ENCODE measurements at regions not wholly inside any gene's neighbourhood (a gene's known extent, or its start where the extent isn't known, plus 50 kb on each side); places are given as distances from the start of the nearest gene placed in this dataset.
A peak's percentile ranks its signal among the peaks of the same experiment; 100 is the strongest.

DNA sequence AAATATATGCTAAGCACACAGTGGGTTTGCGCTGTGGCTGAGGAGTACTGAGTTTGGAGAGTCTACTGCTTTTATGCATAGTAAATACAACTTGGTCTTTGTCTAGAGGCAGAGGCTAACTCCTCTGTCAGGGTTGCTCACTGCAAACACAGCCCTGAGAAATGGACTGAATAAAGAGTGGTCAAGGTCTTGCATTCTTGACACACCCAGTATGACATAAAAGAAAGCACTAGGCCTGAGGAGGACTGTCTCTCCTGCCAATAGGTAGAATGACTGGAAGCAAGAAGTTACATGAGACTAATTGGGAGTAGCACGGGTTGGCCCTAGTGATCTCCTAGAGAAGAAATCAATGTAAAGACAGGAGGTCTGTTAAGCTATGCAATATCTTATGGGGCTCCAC lies 367.2 kb upstream of the B3GALT2 start:
- Mint-ChIP-seq H3K36me3 (ENCODE audit: low read depth) (no peaks in the 10 kb centered on the region), H3K27ac (no peak overlapping the region), H3K27me3 (ENCODE audit: low read depth, poor library complexity) (peaks cover 3% of the 10 kb centered on the region), H3K4me3 (no peak overlapping the region), H3K4me1 (no peaks in the 10 kb centered on the region), H3K9me3 (no peaks in the 10 kb centered on the region)
- no peak for DNase-seq
- TF ChIP-seq, protein P1, sequence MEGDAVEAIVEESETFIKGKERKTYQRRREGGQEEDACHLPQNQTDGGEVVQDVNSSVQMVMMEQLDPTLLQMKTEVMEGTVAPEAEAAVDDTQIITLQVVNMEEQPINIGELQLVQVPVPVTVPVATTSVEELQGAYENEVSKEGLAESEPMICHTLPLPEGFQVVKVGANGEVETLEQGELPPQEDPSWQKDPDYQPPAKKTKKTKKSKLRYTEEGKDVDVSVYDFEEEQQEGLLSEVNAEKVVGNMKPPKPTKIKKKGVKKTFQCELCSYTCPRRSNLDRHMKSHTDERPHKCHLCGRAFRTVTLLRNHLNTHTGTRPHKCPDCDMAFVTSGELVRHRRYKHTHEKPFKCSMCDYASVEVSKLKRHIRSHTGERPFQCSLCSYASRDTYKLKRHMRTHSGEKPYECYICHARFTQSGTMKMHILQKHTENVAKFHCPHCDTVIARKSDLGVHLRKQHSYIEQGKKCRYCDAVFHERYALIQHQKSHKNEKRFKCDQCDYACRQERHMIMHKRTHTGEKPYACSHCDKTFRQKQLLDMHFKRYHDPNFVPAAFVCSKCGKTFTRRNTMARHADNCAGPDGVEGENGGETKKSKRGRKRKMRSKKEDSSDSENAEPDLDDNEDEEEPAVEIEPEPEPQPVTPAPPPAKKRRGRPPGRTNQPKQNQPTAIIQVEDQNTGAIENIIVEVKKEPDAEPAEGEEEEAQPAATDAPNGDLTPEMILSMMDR (IDR thresholded peaks at IDR 0.05), result no peak

DNA sequence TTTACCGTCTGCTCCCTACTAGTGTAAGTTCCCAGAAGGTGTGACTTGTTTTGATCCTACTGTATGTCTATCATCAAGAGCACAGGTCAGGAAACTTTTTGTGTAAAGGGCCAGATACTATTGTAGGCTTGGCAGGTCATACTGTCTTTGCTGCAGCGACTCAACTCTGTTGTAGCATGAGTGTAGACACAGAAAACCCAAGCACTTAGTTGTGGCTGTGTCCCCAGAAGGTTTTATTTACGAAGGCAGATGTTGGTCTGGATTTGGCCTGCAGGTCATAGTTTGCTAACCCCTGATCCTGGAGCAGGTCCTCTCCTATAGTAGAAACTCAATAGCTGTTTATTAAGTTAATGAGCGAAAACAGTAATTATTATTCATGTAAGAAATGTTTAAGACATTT lies 365.9 kb upstream of the B3GALT2 start:
- H3K36me3 Mint-ChIP-seq (ENCODE audit: low read depth), result no peaks in the 10 kb centered on the region
- H3K9me3 Mint-ChIP-seq, result no peaks in the 10 kb centered on the region
- no peaks in the 10 kb centered on the region for H3K4me1 Mint-ChIP-seq
- peak overlapping the region; percentile 9 for H3K27ac Mint-ChIP-seq
- TF ChIP-seq, protein P1 (IDR thresholded peaks at IDR 0.05), result no peak
- H3K4me3 Mint-ChIP-seq, result no peak overlapping the region
- no peak for DNase-seq
- peaks cover 4% of the 10 kb centered on the region for H3K27me3 Mint-ChIP-seq (ENCODE audit: low read depth, poor library complexity)

DNA sequence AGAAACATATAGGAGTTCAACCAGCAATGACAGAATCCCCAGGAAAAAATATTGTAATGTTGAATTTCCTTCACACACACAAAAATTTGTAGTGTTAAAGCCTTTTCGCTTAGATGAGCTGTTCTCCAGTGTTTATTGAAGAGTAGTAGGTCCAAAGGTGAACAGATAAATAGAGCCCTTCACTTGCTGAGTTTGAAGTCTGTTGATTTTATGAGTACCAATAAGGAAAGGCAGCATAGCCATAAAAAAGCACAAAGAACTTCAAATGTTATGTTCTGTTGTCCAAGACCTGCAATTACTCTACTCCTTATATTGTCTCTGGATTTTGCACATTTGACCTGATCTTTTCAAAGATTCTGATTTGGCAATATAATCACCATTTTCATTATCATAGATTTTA lies 362.7 kb upstream of the B3GALT2 start:
- Mint-ChIP-seq H3K27me3 (ENCODE audit: low read depth, poor library complexity) (peaks cover 4% of the 10 kb centered on the region), H3K4me1 (no peaks in the 10 kb centered on the region), H3K27ac (no peak overlapping the region), H3K36me3 (ENCODE audit: low read depth) (no peaks in the 10 kb centered on the region), H3K4me3 (no peak overlapping the region), H3K9me3 (no peaks in the 10 kb centered on the region)
- TF ChIP-seq, protein P1 (IDR thresholded peaks at IDR 0.05), result no peak
- no peak for DNase-seq

DNA sequence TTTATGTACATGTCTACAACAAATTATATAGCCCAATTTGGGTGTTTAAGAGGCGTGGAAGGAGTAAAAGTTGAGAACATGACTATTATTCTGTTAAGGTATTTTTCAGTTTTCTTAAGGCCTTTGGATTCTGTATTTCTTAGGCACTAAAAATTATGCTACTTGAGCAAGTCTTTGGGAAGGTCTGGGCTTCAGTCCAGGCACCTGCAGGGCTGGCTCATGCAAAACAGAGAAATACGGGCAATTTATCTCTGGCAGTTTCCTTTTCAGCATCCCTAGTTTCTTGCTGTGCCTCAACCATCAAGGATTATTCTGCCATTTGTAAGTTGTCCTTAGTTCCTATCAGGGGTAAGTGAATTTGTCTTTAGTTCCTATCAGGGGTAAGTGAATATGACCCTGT lies 358.8 kb upstream of the B3GALT2 start:
- no peak overlapping the region for H3K27ac Mint-ChIP-seq
- H3K4me3 Mint-ChIP-seq, result no peak overlapping the region
- H3K4me1 Mint-ChIP-seq, result peaks cover 5% of the 10 kb centered on the region
- peaks cover 4% of the 10 kb centered on the region for H3K27me3 Mint-ChIP-seq (ENCODE audit: low read depth, poor library complexity)
- no peak for DNase-seq
- no peaks in the 10 kb centered on the region for H3K36me3 Mint-ChIP-seq (ENCODE audit: low read depth)
- H3K9me3 Mint-ChIP-seq, result no peaks in the 10 kb centered on the region
- TF ChIP-seq, protein P1 (IDR thresholded peaks at IDR 0.05), result no peak

DNA sequence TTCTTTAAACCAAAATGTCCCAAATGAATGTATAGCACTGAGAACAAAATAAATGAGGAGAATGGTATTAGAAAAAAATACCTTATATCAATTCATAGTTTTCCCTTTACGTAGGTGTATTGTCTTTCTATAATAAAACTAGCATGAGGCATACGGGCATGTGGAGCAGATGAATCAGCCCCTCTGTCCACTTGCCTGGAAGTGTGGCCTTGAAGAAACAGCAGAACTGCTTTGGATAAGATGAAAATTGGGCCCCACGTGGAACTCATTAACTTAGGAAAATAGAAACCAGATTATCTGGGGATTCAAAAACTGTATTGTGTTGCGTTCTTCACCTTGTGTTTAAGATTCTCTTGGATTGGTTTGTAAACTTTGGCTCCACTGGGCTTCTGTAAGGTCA lies 356.8 kb upstream of the B3GALT2 start:
- Mint-ChIP-seq H3K27ac (no peak overlapping the region), H3K27me3 (ENCODE audit: low read depth, poor library complexity) (no peaks in the 10 kb centered on the region), H3K4me3 (no peak overlapping the region), H3K4me1 (peaks cover 7% of the 10 kb centered on the region), H3K9me3 (no peaks in the 10 kb centered on the region), H3K36me3 (ENCODE audit: low read depth) (no peaks in the 10 kb centered on the region)
- DNase-seq, result no peak
- TF ChIP-seq, protein P1 (IDR thresholded peaks at IDR 0.05), result no peak

DNA sequence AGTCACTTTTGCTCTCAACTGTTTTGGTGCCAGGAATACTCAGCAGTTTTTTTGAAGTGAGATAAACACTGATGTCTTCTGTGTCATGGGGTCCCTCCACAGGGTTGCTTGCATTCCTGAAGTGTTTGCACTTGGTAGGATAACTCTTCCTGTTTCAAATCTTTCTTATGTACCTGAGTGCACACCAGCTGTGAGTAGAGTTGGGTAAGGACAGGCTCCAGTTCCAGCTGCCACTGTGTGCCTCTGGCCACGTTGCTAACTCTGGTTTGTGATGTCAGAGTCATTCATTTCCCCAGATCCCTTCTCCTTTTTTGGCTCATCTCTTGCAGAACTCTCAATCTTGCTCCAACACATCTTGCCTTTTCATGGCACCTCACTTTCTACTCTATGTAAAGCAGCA lies 356.3 kb upstream of the B3GALT2 start:
- Mint-ChIP-seq H3K27me3 (ENCODE audit: low read depth, poor library complexity) (no peaks in the 10 kb centered on the region), H3K4me3 (no peak overlapping the region), H3K36me3 (ENCODE audit: low read depth) (no peaks in the 10 kb centered on the region), H3K9me3 (no peaks in the 10 kb centered on the region), H3K27ac (no peak overlapping the region), H3K4me1 (peaks cover 7% of the 10 kb centered on the region)
- TF ChIP-seq, protein P1 (IDR thresholded peaks at IDR 0.05), result no peak
- DNase-seq, result no peak
